Ascending aorta (tissue), 2 donors: ENCODE measurements at regions not wholly inside any gene's neighbourhood (a gene's known extent, or its start where the extent isn't known, plus 50 kb on each side); places are given as distances from the start of the nearest gene placed in this dataset.
"Not testable (repeated sequence)": the region's sequence is repeated elsewhere in the genome, so short reads cannot be mapped to it uniquely, and the experiment has no call there.

Source experiments
- DNase-seq, 2 donors: peaks; one replicate each; pipeline ENCODE4 v3.0.0-alpha.2; 2019; ENCODE audit warnings: low spot score in 2 of 2
- H3K27ac ChIP-seq, 2 donors: fragments of 200-600 bp; sonication (generic); one replicate each; pipeline ENCODE4 v1.5.1; 2016 to 2017; ENCODE audit warnings: mild to moderate bottlenecking in 1 of 2
- H3K27me3 ChIP-seq: fragments of 200-600 bp; sonication (generic); one replicate; pipeline ENCODE4 v1.5.1; 2017
- H3K36me3 ChIP-seq, 2 donors: fragments of 200-600 bp; sonication (generic); one replicate each; pipeline ENCODE4 v1.5.1; 2016
- H3K4me1 ChIP-seq, 2 donors: fragments of 200-600 bp; sonication (generic); one replicate each; pipeline ENCODE4 v1.5.1; 2016 to 2017; ENCODE audit warnings: mild to moderate bottlenecking in 1 of 2
- H3K4me3 ChIP-seq, 2 donors: fragments of 200-600 bp; sonication (generic); one replicate each; pipeline ENCODE4 v1.5.1; 2016 to 2017; ENCODE audit warnings: mild to moderate bottlenecking in 1 of 2
- H3K9me3 ChIP-seq, 2 donors: fragments of 200-600 bp; sonication (generic); one replicate each; pipeline ENCODE4 v1.5.1; 2016
- intact Hi-C: fragments of 100-400 bp; cut with DNase I; formaldehyde crosslinking; loops from one replicate; pipeline ENCODE4 v1.15.1; 2023
- TF ChIP-seq, protein P1 (sequence below), 3 experiments: fragments of 200-600 bp in 2 of 3; fragments of 450-650 bp in 1 of 3; sonication (generic) in 2 of 3; IDR thresholded peaks; one replicate each; pipeline ENCODE4 v1.5.1; 2016 to 2019; ENCODE audit warnings: antibody characterized with exemption in 3 of 3, mild to moderate bottlenecking in 1 of 3, moderate library complexity in 1 of 3

DNA sequence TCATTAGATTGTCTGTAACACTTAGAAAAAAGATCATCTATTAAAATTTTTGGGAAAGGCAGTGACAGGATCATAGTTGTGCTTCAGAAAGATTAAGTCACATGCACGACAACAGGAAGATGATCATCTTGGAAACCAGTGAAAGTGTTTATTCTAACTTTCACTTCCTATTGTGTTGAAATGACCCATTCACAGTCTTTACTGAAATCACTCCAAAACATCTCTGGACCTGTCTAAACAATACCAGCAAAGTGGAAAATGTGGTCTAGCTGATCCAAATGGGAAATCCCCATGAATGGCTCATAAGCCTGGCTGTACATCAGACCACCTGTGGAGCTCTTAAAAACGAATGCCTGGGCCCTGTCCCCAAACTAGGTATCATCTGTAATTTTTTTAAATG is 111.1 kb upstream of the ETV3 start:
- no peak for DNase-seq
- H3K4me3 ChIP-seq = no peak overlapping the region
- intact Hi-C loops = no loop called here
- no peaks in the 10 kb centered on the region for H3K27me3 ChIP-seq
- H3K4me1 ChIP-seq = no peaks in the 10 kb centered on the region
- H3K27ac ChIP-seq = no peak overlapping the region
- H3K9me3 ChIP-seq = no peaks in the 10 kb centered on the region
- TF ChIP-seq, protein P1, sequence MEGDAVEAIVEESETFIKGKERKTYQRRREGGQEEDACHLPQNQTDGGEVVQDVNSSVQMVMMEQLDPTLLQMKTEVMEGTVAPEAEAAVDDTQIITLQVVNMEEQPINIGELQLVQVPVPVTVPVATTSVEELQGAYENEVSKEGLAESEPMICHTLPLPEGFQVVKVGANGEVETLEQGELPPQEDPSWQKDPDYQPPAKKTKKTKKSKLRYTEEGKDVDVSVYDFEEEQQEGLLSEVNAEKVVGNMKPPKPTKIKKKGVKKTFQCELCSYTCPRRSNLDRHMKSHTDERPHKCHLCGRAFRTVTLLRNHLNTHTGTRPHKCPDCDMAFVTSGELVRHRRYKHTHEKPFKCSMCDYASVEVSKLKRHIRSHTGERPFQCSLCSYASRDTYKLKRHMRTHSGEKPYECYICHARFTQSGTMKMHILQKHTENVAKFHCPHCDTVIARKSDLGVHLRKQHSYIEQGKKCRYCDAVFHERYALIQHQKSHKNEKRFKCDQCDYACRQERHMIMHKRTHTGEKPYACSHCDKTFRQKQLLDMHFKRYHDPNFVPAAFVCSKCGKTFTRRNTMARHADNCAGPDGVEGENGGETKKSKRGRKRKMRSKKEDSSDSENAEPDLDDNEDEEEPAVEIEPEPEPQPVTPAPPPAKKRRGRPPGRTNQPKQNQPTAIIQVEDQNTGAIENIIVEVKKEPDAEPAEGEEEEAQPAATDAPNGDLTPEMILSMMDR (IDR thresholded peaks at IDR 0.05) = no peak
- no peaks in the 10 kb centered on the region for H3K36me3 ChIP-seq

DNA sequence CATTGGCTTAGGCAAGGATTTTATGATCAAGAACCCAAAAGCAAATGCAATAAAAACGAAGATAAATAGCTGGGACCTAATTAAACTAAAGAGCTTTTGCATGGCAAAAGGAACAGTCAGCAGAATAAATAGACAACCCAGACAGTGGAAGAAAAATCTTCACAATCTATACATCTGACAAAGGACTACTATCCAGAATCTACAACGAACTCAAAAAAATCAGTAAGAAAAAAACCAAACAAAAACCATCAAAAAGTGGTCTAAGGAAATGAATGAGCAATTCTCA is 109.5 kb upstream of the ETV3 start:
- H3K4me1 ChIP-seq, DNase-seq, intact Hi-C loops, H3K9me3 ChIP-seq, H3K4me3 ChIP-seq, H3K27ac ChIP-seq, H3K27me3 ChIP-seq, H3K36me3 ChIP-seq: not testable (repeated sequence)

DNA sequence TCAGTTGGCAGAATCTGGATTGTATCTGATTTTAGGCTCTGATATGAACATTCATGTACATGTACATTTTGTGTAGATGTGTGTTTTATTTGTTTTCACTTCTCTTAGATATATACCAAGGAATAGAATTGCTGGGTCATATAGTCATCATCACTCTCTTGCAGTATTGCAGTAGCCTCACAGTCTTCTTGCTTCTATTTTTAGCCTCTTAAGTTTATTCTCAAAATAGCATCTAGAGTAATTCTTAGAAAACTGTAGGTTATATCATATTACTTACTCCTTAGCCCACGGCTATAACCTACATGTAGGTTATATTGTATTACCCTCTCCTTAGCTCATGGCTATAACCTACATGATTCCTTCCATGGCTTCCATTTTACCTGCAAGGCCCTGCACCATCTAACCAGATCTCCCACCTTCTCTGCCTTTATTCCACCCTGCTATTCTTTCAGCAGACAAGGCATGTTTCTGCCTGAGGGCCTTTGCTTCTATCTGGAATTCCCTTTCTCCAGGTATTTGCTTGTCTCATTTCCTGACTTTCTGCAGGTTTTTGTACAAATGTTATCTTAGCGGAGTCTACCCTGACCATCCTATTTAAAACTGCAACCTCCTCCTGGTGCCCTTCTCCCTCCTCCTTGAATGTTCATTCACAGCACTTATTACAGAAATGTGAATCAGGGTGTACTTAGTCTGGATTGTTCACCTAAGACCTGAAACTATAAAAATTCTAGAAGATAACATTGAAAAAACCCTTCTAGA is 109.0 kb upstream of the ETV3 start:
- Histone ChIP-seq H3K4me3 (no peak overlapping the region), H3K36me3 (no peaks in the 10 kb centered on the region), H3K4me1 (no peaks in the 10 kb centered on the region), H3K27me3 (no peaks in the 10 kb centered on the region), H3K9me3 (no peaks in the 10 kb centered on the region), H3K27ac (no peak overlapping the region)
- intact Hi-C loops = no loop called here
- TF ChIP-seq, protein P1 (IDR thresholded peaks at IDR 0.05) = no peak
- no peak for DNase-seq

DNA sequence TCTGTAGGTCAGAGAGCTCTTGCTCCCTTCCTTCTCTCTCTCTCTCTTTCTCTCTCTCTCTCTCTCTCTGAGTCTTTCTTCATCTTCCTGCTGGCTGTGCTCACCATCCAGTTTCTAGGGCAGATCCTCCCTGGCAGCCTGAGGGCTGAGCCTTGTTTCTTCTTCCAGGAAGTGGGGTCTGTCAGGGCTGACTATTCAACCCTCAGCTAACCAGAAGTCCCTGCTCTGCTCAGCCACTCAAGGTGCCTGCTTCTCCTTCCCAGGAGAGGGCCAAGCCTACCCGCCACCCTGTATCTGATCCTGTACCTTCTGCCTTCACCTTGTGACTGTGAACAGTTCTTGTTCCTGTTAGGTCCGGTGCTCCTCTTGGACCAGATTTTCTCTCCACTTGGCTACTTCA is 107.6 kb upstream of the ETV3 start:
- TF ChIP-seq, protein P1 (IDR thresholded peaks at IDR 0.05) = no peak
- H3K4me3 ChIP-seq = no peak overlapping the region
- intact Hi-C loops = no loop called here
- H3K27ac ChIP-seq = no peak overlapping the region
- no peaks in the 10 kb centered on the region for H3K4me1 ChIP-seq
- H3K9me3 ChIP-seq = no peaks in the 10 kb centered on the region
- no peak for DNase-seq
- no peaks in the 10 kb centered on the region for H3K27me3 ChIP-seq
- no peaks in the 10 kb centered on the region for H3K36me3 ChIP-seq

DNA sequence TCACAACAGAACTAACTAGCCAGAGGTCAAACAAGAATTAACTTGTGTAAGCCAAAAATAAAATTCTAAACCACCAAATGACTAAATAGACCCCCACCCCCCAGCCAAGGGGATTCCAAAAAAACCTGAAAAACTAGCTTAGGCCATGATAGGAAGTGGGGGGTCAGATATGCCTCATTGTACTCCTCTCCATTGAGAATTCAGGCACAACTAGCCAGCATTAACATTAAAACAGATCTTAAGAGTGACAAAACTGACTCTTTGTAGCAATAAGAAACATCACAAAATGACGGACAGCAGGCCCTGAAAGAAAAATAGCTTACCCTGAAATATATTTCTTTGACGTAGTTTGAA is 103.0 kb upstream of the ETV3 start:
- Histone ChIP-seq H3K9me3 (no peaks in the 10 kb centered on the region), H3K4me1 (no peaks in the 10 kb centered on the region), H3K4me3 (no peak overlapping the region), H3K27ac (no peak overlapping the region), H3K27me3 (no peaks in the 10 kb centered on the region), H3K36me3 (no peaks in the 10 kb centered on the region)
- no peak for DNase-seq
- intact Hi-C loops = no loop called here
- TF ChIP-seq, protein P1 (IDR thresholded peaks at IDR 0.05) = no peak

DNA sequence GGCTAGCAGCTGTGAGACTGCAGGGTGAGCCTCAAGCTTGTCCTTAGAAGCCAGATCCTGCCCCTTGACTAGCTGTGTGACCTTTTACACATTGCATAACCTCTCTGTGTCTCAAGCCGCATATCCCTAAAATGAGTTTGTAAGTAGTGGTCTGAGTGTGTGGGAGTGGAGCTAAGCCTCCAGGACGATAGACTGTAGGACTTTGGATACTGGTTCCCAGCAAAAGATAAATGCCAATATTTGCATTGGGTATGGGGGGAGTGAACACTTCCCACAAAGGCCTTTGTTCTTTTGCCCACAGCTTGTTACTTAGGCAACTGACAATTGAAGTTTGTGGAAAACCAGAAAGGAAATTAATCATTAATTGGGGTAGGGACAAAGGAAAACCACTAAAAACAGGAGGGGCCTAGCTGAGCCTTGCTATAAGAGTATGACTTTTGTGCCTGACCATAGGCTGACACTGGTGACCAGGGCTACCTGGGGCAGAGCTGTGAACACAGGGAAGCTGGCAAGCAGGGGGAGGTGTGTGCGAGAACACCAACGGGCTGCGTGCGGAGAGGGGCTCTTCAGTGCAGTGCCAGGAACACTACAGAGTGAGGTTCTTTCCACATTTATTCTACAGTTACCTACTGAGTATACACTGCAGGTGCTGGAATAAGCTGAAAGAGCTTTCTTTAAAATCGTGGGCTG is 102.4 kb upstream of the ETV3 start:
- Histone ChIP-seq H3K27me3 (no peaks in the 10 kb centered on the region), H3K9me3 (no peaks in the 10 kb centered on the region), H3K4me1 (no peaks in the 10 kb centered on the region), H3K27ac (no peak overlapping the region), H3K36me3 (no peaks in the 10 kb centered on the region), H3K4me3 (no peak overlapping the region)
- TF ChIP-seq, protein P1 (IDR thresholded peaks at IDR 0.05) = no peak
- DNase-seq = no peak
- intact Hi-C loops = no loop called here
